GM21619 (cell line): ENCODE measurements at regions not wholly inside any gene's neighbourhood (a gene's known extent, or its start where the extent isn't known, plus 50 kb on each side); places are given as distances from the start of the nearest gene placed in this dataset.
"Not testable (repeated sequence)": the region's sequence is repeated elsewhere in the genome, so short reads cannot be mapped to it uniquely, and the experiment has no call there.

Experiments
- ATAC-seq: cut with Tn5 transposase; IDR thresholded peaks from one replicate; pipeline ENCODE4 v1.9.1; 2021; ENCODE audit not compliant: unreplicated experiment

DNA sequence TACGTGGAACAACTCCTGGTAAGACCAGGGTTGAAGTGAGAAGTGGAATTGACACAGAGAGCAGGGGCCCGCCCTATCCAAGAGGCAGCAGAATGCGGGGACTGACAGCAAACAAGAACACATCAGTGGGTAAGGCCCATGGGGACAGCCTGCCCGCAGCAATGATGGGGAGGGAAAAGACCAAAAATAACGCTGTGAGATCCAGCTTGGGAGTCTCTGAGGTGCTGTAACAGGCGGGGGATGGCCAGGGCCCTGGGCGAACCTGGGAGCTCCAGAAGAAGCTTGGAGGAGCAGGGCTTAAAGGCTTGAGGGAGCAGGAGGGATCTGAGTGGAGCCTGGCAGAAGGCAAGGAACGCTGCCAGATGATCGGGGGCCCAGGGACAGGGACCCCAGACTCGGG is 173.4 kb downstream of the TMEM200C start:
- ATAC-seq, result no peak

DNA sequence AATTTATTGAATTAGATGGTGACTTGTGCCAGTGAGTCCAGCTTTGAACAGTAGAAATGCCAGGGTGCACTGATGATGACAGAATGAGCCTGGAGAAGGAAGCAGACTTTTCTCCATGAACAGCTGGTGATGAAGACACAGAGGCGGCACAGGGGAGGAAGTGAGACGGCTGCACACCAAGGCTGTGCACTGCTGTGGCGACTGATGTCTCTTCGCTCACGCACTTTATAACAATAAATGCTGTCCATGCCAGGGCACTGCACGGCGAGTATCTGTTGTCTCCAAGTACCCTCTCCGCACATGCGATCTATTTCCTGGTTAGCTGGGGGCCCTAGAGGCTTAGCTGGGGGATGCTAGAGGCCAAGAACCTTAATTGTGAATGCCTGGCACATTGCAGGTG is 175.2 kb downstream of the TMEM200C start:
- ATAC-seq, result no peak

GRCh38 chr18:5717256-5717655 is 173.5 kb upstream of the EPB41L3 start:
- ATAC-seq, result no peak

- ATAC-seq, result no peak
Observed at GRCh38 chr18:5710676-5711075, 166.9 kb upstream of the EPB41L3 start.

DNA sequence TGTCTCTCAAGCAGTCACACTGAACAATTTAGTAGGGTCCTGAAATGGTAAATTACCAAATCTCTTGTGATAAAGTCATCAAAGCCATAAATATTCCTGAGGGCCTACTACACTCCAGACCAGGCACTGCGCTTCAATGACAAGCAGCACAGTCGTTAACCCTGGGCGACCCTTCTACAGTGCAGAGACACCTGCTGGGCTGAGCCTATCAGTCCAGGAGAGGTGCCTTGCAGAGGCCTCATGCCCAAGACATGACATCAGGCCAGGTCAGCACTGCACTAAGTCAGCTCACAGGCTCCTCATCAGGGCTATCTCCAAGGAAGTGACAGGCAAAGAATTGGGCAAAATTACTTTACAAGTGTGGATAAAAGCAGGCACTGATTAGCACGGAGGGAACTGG is 166.4 kb upstream of the EPB41L3 start:
- no peak for ATAC-seq

DNA sequence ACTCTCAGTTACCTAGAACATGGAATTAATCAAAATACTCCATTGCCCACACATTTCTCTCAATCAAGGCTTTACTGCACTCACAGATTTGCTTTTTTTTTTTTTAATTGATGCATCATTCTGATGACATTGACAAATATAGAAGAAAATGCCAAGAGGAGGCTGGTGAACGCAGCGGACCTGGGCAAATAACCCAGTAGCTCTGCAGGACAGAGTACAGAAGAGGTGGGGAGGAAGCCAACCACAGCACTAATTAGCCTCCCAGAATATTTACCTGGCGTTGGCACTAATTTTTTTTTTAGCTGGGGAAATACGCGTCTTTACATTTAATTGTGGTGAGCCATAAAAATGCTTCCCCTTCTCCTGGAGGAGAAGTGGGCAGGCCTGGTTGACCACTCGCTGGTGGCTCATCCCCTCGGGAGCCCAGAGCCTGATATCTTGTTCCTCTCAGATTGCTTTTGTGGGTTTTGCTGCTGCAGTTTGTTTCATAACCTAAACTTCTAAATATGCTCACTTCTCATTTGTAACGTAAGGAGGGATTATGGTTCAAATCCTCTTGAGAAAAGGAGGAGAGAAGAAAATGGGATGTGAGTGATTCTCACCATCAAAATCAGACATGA is 165.8 kb upstream of the EPB41L3 start:
- no peak for ATAC-seq

DNA sequence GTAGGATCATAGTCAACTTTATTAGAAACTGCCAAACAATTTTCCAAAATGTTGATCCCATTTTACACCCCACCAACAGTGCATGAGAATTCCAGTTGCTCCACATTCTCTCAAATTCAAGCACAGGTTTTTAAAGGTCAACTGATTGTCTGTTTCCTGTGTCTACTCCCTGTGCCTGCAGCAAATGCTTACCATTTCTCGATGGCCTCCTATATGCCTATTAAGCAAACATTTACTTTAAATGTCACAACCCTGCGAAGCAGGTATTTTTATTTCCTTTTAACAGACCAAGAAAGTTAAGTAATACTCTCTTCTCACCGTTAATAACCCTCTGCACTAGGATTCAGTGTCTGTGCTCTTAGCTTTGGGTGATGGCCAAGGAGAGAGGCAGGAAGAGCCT is 163.8 kb upstream of the EPB41L3 start:
- ATAC-seq, result no peak

DNA sequence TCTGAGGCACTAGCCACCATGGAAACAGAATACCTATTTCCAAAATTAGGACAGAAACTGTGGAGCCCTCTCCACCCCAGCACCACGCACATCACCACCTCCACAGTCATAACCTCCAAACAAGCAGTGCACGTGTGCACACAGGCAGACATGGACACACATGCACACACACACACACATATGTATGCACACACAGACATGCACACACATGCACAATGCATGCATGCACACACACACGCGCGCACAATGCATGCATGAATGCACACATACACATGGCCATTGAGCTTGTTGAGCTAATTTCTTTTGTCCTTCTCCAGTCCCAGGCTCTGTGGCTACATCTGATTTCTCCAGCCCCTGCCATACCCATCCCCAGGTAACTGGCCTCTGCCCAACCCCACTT is 161.6 kb upstream of the EPB41L3 start:
- no peak for ATAC-seq

DNA sequence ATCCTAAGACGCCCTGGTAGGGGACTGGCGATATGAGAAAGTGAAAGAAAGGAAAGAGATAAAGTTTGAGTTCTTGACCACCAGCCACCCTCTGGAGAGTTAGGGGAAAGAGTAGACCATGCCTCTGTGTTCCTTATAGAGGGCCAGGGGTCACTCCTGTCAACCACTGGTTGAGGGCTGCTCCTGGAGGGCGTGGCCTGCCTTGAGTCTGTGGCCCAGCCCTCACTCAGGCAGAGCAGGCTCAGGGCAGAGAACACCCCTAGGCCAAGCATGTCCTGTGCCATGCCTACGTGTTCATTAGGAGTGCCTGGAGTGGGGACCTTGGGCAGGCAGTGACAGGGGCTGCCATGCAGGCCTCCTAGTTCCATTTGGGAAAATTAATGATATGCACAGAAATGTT is 161.1 kb upstream of the EPB41L3 start:
- no peak for ATAC-seq

DNA sequence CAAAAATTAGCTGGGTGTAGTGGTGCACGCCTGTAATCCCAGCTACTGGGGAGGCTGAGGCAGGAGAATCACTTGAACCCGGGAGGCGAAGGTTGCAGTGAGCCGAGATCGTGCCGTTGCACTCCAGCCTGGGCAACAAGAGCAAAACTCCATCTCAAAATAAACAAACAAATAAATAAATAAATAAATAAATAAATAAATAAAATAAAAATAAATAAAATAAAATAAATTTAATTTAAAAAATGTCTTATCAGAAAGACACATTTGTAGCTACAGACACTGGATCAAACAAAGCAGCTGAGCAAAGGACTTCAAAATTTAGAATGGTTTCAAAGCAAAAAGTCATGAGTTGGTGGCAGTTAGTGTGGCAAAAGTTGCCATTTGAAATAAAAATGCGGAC is 158.2 kb upstream of the EPB41L3 start:
- not testable (repeated sequence) for ATAC-seq

DNA sequence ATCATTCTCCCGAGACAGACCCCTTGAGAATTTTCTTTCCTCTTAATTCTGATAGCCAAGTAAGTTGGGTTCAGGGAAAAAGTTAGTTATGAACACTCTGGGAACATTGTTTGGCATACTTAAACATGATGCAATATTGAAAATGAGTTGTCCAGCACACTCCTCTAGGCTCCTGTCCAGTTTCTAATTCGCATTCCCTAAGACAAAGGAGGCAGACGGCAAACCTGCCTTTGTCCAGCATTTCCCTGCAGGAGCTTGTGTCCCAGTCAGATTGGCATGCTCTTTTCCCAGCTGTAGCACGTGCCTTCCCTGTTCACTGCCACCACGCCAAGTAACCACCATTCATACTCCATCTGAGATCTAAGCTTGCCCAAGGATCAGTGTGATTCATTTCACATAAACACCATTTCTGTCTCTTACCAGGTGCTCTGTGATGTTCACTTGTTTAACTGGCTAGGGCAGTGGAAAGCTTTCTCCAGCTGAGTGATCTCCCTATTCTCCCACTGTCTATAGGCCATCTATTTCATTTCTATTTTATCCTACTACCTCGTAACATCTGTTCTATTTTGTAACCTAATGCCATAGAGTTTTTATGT is 150.0 kb upstream of the EPB41L3 start:
- ATAC-seq, result no peak

DNA sequence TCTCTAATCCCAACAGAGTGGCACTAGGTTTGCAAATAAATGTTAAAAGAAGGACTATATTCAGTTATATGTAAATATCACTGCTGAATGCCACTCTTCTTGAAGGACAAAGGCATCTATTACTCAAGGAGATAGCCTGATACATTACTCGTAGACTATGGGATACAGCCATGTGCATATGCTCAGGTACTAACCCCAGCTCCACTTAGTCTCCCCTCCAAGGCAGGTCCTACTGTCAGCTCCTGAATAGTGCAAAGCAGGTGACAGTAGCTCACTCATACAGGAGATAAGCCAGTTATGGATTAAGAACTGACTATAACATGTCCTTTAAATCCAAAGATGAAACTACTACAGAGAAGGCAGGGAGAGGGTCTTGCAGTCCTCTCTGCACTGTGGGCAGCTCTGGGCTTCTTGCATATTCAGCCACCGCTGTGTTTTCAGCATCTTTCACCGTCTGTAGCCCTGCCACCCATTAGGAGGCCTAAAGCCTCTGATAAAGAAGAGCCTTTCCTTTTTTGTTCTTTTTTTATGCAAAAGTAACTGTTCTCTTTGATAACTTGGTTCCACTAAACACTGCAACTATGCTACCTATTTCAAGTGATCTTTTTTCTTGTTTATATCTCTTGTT is 135.1 kb upstream of the EPB41L3 start:
- no peak for ATAC-seq

DNA sequence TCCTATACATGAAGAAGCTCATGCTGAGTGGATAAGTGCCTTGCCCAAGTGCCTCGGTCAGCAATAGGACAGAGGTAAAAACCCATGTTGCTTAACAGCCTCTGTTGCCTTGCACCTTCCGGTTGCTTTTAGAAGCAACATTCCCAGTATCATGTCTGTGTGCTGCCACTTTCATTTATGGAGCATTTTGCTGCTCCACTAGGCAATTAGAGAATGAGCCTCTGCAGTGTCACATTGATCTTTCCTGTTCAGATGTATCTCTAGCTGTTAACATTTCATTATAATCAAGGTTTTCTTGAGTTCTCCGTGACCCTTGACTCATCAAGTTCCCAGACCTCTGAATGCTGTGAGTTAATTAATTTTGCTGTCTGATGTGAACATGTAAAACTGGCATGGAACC is 134.5 kb upstream of the EPB41L3 start:
- no peak for ATAC-seq

DNA sequence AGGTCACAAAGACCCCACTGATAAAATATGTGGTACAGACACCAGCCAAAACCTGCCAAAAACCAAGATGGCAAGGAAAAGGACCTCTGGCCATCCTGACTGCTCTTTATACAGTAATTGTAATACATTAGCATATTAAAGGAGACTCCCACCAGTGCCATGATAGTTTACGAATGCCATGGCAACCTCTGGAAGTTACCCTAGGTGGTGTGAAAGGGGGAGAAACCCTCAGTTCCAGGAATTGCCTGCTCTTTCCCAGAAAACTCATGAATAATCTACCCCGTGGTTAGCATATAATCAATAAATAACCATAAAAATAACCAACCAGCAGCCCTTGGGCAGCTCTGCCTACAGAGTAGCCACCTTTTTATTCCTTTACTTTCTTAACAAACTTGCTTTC is 129.8 kb upstream of the EPB41L3 start:
- ATAC-seq, result no peak

- no peak for ATAC-seq
Observed at GRCh38 chr18:5669585-5669984, 125.8 kb upstream of the EPB41L3 start.

- ATAC-seq, result no peak
Observed at GRCh38 chr18:5668087-5668715, 124.4 kb upstream of the EPB41L3 start.

DNA sequence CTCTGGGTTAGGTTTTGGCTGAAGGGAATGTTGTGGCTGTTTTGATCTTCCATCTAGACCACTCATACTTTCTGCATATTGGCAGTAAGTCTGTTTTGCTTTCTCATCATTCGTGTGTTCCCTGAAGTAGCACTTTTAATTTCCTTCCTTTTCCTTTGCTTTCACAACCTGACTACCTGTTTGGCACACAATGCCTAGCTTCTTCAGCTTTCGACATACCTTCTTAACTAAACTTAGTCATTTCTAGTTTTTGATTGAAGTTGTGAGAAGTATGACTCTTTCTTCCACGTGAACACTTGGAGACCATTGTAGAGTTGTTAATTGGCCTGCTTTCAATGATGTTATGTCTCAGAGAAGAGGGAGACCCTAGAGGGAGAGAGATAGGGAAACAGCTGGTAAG is 123.6 kb upstream of the EPB41L3 start:
- ATAC-seq, result no peak

GRCh38 chr18:5662586-5663090 is 118.8 kb upstream of the EPB41L3 start:
- no peak for ATAC-seq

DNA sequence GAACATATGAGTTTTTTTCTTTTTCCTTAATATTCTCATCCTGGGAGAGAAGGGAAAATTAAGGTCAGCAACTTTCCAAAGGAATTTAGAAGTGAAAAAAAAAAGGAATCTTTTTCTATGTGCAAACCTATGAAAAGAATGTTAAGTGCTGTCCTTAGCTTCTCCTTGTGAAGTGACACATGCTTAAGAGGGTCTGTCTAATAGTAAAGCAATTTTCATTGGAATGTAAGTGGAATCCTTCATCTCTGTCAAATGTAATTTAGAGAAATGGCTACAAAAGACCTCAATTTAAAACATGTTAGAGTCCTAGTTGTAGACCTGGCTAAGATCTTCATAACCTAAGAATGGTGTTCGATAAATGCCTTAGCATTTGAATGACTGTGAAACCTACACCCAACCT is 117.4 kb upstream of the EPB41L3 start:
- no peak for ATAC-seq

DNA sequence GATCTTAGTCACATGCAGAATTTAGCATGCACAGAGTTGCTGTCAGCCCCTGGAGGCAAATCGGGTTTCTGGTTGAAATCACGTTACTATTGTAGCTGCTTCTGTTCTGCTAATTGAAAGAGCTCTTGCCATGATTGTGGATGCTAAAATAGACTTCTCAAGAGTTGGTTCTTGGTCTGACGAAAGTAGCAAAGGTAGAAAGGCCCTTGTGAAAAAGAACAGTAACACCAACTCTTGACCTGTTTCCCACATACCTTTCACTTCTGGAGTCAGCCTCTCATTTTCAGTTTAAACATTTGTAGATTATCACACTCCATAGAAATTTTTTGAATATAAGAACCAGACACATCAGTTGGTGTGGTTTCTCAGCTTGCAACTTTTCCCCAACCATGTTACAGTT is 110.0 kb upstream of the EPB41L3 start:
- ATAC-seq, result no peak

- no peak for ATAC-seq
Observed at GRCh38 chr18:5651736-5652135, 107.9 kb upstream of the EPB41L3 start.

- no peak for ATAC-seq
Observed at GRCh38 chr18:5649439-5649838, 105.6 kb upstream of the EPB41L3 start.
